HG02852 (cell line): ENCODE measurements at regions not wholly inside any gene's neighbourhood (a gene's known extent, or its start where the extent isn't known, plus 50 kb on each side); places are given as distances from the start of the nearest gene placed in this dataset.

Source experiments
- ATAC-seq: cut with Tn5 transposase; IDR thresholded peaks from one replicate; pipeline ENCODE4 v1.9.1; 2021; ENCODE audit warnings: mild to moderate bottlenecking, moderate library complexity; ENCODE audit not compliant: unreplicated experiment

DNA sequence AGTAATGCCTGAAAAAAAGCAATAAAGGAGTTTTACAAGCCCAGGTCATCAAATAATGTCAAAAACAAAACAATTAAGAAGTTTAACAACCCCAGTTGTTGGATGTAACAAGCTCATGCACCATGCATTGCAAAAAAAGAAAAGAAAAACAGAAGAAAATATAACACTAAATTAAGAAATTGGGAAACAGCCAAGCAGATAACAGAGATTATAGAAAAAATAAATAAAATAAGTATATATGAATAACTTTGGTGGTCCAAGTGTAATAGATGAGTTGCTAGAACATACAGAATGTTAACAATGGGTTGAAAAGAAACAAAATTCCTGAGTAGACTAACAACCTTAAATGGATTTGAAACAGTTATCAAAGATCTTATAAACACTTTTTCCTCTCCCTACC, 573.1 kb upstream of the SOX11 start:
- ATAC-seq = no peak

DNA sequence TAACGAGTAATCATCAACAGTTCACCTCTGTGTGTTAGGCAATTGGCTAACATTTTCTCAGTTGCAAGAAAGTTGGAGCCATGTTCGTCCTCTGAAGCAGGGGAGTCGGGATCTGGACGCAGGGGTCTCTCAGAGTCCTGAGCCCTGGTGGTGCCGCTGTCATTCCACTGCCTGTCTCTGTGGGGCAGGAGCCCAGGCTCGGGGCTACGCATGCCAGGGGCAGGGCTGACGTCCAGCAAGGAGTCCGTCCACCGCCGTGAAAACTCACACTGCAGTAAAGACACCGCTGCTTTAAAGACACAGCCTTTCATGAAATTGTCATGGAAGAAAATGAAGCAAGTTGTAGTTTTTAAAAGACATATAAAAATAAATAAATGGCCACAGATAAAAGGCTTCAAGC, 571.1 kb upstream of the SOX11 start:
- no peak for ATAC-seq

DNA sequence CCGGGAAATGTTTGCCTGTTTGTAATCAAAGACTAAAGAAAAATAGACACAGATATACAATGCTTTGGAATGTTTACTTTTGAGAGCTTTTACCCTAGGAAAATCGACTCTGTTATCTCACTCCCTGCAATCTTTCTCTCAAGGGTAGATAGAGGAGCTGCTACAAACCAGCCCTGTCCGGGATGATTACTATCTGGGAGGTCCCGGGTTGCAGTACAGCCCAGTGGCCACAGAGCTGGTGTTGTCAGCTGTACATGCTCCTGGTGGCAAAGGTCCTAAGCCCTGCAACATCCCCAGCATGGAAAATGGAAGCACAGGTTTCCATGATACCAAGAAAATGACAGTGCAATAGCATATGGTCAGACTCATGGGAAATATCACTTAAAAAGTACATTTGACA, 570.5 kb upstream of the SOX11 start:
- no peak for ATAC-seq

DNA sequence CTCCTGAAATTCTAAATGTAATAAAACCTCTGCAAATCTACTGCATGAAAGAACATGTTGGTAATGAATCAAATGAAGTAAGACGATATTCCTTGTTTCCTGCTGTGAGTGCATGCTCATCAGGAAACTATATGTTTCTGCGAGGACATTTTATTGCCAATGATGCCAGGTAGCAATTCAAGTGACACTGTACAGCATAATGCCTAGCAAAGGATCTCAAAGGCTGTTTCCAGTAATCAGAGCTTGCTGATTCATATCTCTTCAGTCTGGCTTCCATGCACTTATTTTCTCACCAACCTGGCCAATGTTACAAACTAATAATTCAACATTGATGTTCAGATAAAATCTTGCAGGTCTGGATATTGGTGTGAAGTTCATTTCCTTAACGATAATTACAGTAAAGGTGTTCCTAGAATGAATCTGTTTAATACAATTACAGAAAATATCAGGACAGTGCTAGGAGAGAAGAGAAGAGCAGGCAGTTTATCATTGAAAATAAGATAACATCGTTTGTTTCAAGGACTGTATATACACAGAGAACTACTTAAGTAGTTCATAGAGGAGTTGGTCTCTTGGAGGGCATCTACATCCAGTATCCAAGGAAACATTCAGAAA, 568.5 kb upstream of the SOX11 start:
- ATAC-seq = no peak

DNA sequence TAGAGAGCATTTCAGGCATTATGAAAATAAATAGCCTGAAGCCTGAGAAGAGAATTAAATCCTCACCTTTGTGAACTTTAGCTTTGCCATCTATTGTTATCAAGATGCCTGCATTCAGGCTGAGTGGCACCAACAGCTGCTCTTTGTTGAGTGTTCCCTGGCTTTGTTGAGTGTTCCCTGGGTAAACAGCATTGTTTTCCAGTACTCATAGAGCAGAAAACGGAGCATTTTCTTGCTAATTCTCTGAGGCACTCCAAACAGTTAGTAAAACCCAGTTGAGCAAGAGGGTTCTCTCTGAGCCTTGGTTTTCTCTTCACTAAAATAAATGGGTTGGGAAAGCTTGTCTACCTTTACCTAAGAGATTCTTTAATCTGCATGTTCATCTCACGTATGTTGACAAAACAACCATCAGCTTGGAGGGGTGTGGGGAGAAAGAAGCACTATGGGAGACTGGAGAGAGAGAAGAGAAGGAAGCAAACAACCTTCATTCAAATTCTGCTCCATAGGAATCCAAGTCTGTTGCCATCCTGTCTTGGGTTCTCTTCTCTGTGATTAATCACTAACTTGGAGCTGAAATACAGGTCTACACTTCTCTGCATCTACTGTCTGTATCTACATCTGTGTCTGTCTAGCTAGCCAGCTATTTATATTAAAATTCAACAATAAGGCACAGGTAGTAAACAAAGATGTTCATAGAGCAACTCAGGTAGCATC, 567.0 kb upstream of the SOX11 start:
- no peak for ATAC-seq

DNA sequence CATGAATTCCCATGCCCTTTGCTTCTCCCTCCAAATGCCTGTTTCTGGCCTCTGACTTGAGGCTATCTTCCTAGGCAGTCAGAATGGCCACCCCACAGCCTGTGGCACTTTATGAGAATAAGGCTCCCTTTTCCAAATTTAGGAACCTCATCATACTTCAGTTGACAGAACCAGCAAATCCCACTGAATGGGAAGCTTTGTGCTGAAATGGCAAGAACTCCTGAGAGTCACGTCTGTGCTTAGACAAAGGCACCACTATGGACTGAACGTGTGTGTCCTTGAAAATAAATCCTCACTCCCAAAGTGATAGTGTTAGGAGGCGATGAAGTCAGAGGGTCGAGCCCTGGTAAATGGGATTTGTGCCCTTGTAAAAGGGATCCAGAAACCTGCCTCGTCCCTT, 559.9 kb upstream of the SOX11 start:
- ATAC-seq = no peak

DNA sequence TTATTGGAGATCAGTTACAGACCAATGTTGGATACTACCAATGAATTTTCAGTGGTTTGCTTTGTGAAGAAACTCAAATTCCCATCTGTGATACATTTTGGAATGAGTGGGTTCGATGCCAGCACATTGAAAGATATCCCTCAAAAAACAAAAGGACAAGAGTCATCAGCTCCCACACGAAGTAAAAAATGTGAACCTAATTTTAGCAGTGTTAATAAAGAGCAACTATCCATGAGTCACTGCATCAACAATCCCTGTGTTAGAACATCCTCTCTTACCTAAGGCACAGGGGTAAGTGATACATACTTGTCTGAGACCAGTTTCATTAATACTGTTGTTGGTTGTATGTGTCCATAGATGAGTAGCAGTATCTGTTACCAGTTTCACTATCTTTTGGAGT, 551.8 kb upstream of the SOX11 start:
- no peak for ATAC-seq

DNA sequence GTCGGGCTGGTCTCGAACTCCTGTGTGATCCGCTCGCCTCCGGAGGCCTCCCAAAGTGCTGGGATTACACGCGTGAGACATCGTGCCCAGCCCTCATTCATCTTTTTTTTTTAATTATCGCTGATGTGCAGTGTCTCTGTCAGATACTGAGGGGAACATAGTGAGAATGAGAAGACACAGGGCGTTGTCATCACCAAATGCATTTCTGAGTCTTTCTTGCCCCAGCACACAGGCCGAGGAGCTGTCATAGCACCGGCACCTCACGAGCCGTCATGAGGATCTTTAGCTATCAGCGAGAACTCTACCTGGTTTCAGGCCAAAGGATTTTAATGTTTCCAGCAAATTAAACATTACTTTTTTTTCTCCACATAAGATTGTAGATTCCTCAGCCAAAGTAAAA, 548.0 kb upstream of the SOX11 start:
- no peak for ATAC-seq

DNA sequence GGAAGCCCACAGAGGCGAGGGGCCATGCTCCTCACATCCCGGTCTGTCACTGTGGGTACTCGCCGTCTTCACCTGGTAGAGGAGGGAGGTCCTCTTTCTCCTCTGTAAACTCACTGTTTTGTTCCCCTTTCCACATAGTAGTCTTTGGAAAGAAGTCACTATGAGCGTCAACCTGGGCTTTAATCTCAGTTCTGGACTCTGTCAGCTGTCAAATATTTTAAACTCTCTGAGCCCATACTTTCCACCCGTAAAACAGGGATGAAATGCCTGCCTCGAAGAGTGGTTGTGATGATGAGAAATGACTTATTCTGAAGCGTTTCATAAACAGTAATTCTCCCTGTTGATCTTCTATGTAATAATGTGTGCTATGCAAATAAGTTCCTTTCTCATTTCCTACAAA, 547.1 kb upstream of the SOX11 start:
- ATAC-seq = no peak

DNA sequence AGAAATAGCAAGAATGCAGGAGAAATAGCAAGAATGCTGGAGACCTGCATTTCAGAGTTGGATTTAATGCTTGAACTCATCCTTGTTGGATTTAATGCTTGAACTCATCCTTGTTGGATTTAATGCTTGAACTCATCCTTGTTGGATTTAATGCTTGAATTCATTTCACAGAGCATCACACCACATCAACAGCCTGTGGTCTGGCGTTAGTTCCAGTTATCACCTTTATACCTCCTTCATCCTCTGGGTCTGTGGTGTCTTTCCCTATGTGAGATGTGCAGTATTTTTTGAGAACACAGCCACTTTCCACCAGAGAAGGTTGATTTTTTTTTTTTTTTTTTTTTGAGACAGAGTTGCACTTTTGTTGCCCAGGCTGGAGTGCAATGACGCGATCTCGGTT, 546.4 kb upstream of the SOX11 start:
- no peak for ATAC-seq

DNA sequence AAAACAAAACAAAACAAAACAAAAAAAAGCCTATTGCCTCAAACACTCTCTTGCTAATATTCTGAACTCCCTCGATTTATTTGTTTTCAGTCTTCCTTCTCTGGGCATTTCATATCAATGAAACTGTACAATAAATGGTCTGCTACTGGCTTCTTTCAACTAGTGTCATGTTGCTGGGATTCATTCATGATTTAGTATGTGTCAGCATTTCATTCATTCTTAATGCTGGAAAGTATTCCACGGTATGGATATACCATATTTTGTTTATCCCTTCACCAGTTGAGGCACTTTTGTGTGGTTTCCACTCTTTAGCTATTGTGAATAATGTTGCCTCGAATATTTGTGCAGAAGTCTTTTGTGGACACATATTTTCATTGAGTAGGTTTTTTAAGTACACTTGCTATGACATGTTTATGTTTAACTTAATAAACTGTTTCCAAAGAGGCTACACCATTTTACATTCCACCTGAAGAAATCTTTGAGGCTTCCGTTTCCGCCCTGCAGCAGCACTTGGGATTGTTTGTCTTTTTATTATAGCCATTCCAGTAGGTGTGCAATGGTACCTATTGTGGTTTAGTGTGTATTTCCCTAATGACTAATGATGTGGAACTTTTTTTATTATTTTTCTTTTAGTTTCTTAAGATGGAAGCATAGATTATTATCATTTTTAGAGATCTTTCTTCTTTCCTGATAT, 543.6 kb upstream of the SOX11 start:
- ATAC-seq = no peak

DNA sequence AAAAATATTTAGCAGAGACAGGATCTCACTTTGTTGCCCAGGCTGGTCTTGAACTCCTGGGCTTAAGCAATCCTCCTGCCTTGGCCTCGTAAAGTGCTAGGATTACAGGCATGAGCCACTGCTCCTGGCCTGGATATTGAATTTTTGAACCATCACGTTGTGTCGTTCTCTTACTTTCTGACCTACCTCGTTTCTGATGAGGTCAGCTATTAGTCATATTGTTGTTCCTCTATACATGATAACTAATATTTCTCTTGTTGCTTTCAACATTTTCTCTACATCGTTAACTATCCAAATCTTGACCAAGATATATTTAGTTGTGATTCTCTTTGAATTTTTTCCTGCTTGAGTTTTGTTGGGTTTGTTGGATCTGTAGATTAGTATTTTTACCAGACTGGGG, 541.3 kb upstream of the SOX11 start:
- ATAC-seq = no peak

DNA sequence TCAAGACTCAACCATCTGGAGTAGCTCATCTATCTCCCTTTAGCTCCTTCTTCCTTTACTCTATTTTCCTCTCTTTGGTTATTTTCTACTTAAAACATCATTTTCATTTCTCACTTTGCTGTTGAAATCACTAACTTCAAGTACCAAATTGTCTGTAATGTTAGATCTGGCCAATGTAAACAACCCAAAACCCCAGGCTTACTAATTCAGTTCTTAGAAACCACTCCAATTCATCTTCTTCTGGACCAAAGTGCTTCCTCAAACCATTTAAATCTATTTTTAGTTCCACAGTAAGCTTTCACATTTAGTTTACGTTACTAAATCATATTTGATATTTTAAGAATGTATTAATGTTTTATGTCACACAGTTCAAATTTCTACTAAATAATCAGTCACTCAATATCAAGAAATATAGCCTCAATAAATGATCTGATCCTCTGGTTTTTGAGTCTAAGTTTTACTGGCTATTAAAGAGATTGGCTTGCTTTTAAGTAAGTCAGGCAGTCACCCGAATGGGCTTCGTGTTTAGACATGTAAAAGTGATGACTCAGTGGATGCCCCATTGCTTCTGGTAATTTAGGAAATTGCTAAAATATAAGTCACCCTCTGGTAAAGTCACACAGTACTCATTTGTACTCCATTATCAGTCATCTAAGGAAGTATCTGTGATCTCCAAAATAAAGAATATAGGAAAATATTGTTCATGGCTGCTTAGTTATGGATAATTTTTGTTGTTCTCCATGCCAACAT, 527.2 kb upstream of the SOX11 start:
- no peak for ATAC-seq

DNA sequence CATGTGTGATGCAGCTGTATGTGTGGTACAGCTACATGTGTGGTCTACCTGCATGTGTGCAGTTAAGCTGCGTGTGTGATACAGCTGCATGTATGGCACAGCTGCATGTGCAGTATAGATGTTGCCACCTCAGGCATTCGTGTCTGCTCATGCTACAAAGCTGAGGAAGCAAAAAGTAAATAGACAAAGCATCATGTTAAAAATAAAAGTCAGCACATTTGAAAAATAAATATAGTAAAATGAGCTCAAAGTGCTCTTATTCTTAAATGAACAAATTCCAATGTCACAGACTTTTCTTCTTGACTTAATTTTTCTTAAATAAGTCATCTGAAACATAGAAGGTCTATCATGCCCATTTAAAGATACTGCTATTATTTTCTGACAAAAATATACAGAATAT, 519.3 kb upstream of the SOX11 start:
- ATAC-seq = no peak

DNA sequence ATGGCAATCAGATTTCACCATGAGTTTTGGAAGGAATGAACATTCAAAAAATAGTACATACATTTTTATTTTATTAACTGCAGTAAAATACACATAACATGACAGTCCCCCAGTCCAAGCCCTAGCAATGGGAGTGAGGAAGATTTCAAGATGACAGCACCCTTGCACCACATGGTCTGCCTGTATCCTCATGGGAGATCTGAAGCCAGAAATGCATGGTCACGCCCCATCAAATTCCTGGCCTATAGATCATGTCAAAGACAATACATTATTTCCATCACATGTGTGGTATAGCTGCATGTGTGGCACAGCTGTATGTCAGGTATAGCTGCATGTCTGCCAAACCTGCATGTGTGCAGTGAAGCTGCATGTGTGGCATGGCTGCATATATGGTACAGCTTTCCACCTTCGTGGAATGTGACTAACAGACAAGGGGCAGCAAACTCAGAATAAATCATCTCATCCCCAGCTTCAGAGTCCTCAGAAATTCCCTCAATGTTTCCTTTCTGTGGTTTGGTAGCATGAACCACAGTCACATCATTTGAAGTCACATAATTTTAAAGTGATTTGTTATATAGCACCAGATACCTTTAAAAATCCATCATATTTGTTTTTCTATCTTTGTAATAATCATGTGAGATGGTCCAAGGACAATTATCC, 518.2 kb upstream of the SOX11 start:
- ATAC-seq = no peak

DNA sequence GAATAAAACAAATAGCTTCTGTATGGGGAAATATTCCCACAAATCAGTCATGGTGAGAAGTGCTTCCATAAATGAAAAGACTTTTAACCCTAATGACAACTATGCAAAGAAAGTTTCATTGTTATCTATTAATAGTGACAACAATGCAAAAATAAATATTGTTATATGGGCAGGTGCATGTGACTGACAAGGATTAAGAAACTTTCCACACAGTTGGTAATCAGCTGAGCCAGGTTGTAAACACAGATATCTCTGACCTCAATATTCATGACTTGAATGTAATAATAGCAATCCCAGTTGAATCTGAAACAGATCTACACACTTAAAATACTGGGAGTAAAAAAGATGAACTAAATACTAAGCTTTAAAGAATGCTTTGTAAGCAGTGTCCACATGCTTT, 517.0 kb upstream of the SOX11 start:
- no peak for ATAC-seq

DNA sequence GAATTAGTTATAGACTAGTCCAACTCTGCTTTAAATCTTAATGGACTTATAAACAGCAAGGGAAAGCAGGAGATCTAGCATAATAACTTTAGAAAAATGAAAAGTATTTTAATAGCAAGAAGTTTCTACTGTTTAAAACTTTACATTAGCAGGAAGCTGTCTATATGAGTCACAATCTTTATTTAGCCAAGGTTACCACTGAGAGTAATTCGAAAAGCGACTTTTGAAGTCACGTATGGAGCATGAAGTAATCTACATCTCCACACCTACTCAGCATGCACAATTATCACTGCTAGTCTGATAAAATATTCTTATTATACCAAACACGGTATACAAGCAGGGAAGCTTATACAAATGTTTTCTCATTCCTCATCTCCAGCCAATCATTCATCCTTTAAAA, 515.4 kb upstream of the SOX11 start:
- ATAC-seq = no peak

DNA sequence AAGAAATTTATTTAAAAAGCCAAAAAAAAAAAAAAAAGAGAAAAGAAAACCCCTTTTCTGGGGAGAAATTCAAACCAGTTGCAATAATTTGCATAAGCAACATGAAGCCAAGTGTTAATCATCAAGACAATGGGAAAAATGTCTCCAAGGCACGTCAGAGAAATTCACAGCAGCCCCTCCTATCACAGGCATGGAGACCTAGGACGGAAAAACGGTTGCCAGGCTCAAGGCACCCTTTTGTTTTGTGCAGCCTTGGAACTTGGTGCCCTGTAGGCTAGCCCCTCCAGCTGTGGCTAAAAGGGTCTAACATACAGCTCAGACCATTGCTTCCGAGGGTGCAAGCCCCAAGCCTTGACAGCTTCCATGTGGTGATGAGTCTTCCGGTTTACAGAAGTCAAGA, 509.2 kb upstream of the SOX11 start:
- ATAC-seq = no peak

DNA sequence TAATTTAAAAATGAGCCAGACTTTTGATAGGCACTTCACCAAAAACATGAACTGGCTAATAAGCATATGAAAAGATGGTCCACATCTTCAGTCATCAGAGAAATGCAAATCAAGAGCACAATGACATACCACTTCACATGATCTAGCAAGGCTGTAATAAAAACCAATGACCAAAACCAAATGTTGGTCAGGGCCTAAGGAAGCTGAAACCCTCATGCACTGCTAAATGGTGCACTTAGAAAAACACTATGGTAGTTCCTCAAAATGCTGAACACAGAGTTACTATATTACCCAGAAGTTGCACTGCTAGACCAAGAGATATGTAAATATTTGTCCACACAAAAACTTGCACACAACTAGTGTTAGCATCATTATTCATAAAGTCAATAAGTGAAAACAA, 504.9 kb upstream of the SOX11 start:
- ATAC-seq = no peak

DNA sequence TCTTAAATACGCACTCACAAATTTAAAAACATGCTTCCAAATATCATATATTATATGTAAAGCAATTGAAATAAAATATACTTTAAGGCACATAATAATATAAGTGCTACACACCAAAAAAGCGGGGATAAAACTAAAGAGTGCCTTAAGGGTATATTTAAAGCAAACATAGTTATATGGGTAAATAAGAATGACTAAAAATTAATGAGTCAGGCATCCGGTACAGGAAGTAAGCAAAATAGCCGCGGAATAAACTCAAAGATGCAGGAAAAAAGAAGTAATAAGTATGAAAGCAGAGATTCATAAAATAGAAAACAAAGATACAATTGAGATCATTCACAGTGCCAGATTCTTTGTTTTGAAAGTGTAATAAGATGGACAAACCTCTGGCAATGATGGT, 503.5 kb upstream of the SOX11 start:
- no peak for ATAC-seq

DNA sequence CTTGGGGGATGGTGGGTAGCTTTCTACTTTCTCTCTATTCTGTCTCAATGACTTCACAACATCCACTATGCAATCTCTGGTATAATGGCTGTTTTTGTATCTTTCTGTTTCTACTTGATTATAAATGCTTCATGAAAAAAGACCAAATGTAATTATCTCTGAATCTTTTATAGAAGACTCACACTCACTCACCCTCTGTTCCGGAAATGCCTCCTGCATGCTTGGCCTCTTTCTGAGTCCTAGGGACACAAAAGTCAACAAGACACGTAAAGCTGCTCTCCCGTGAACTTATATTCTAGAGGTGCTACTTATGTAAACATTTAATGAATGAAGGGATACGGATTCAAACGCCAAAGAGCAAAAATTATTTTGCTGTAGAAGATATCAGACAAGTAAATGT, 502.2 kb upstream of the SOX11 start:
- ATAC-seq = no peak
